Uterus (tissue), 3 donors: ENCODE measurements at regions not wholly inside any gene's neighbourhood (a gene's known extent, or its start where the extent isn't known, plus 50 kb on each side); places are given as distances from the start of the nearest gene placed in this dataset.

ENCODE experiments used
- DNase-seq, 2 donors: peaks; one replicate each; pipeline ENCODE4 v3.0.0-alpha.2; 2019 to 2020
- H3K27ac ChIP-seq, 2 donors: fragments of 200-600 bp; sonication (generic); 1 replicate in 1 of 2; 2 replicates in 1 of 2; pipeline ENCODE4 v1.5.1; 2016 to 2018
- H3K27me3 ChIP-seq, 2 donors: fragments of 200-600 bp; sonication (generic); one replicate each; pipeline ENCODE4 v1.5.1; 2018 to 2019; ENCODE audit warnings: control low read depth in 1 of 2
- H3K36me3 ChIP-seq, 2 donors: fragments of 200-600 bp; sonication (generic); one replicate each; pipeline ENCODE4 v1.5.1; 2019; ENCODE audit warnings: control low read depth in 1 of 2
- H3K4me1 ChIP-seq, 2 donors: fragments of 200-600 bp; sonication (generic); one replicate each; pipeline ENCODE4 v1.5.1; 2018 to 2019; ENCODE audit warnings: control low read depth in 1 of 2
- H3K4me3 ChIP-seq, 2 donors: fragments of 200-600 bp; sonication (generic); 1 replicate in 1 of 2; 2 replicates in 1 of 2; pipeline ENCODE4 v1.5.1; 2018 to 2019; ENCODE audit warnings: mild to moderate bottlenecking in 1 of 2
- H3K9me3 ChIP-seq, 2 donors: fragments of 200-600 bp; sonication (generic); one replicate each; pipeline ENCODE4 v1.5.1; 2019; ENCODE audit warnings: control low read depth in 1 of 2
- CTCF ChIP-seq, 4 experiments: fragments of 200-600 bp in 2 of 4; fragments of 450-650 bp in 2 of 4; sonication (generic) in 2 of 4; IDR thresholded peaks; one replicate each; pipeline ENCODE4 v1.5.1; 2016 to 2019; ENCODE audit warnings: antibody characterized with exemption in 4 of 4, mild to moderate bottlenecking in 2 of 4, moderate library complexity in 1 of 4
- POLR2A ChIP-seq, 2 donors: fragments of 450-650 bp; IDR thresholded peaks; one replicate each; pipeline ENCODE4 v1.6.1; 2016; ENCODE audit warnings: antibody characterized with exemption in 2 of 2, mild to moderate bottlenecking in 1 of 2, moderate library complexity in 1 of 2
- intact Hi-C: fragments of 100-400 bp; cut with DNase I; formaldehyde crosslinking; loops from one replicate; pipeline ENCODE4 v1.15.1; 2023; ENCODE audit warnings: low total_unique reads
- donor health status: DM: yes; HTN: yes; CAD: no.

GRCh38 chr2:111616651-111617218 is 267.3 kb downstream of the ANAPC1 start:
- H3K4me3 ChIP-seq: no peak overlapping the region
- H3K9me3 ChIP-seq: no peaks in the 10 kb centered on the region
- DNase-seq: no peak
- no peak overlapping the region for H3K27ac ChIP-seq
- no peaks in the 10 kb centered on the region for H3K27me3 ChIP-seq
- H3K36me3 ChIP-seq: no peaks in the 10 kb centered on the region
- intact Hi-C loops: no loop called here
- no peaks in the 10 kb centered on the region for H3K4me1 ChIP-seq
- TF ChIP-seq POLR2A (IDR thresholded peaks at IDR 0.05): no peak
- TF ChIP-seq CTCF (IDR thresholded peaks at IDR 0.05): no peak

- no peak overlapping the region for H3K27ac ChIP-seq
- DNase-seq: no peak
- TF ChIP-seq CTCF (IDR thresholded peaks at IDR 0.05): no peak
- no peaks in the 10 kb centered on the region for H3K36me3 ChIP-seq
- no peaks in the 10 kb centered on the region for H3K4me1 ChIP-seq
- H3K4me3 ChIP-seq: no peak overlapping the region
- H3K27me3 ChIP-seq: no peaks in the 10 kb centered on the region
- intact Hi-C loops: no loop called here
- H3K9me3 ChIP-seq: no peaks in the 10 kb centered on the region
Observed at GRCh38 chr2:111617299-111618225, 266.4 kb downstream of the ANAPC1 start.

- DNase-seq: peak in 1 of 2 donors; percentile 23
- Histone ChIP-seq H3K4me3 (no peak overlapping the region), H3K27ac (no peak overlapping the region), H3K4me1 (no peaks in the 10 kb centered on the region), H3K36me3 (no peaks in the 10 kb centered on the region), H3K9me3 (no peaks in the 10 kb centered on the region), H3K27me3 (no peaks in the 10 kb centered on the region)
- TF ChIP-seq CTCF (IDR thresholded peaks at IDR 0.05) (no peak), POLR2A (IDR thresholded peaks at IDR 0.05) (no peak)
- intact Hi-C loops: no loop called here
Observed at GRCh38 chr2:111618226-111618977, 265.6 kb downstream of the ANAPC1 start.

- Histone ChIP-seq H3K4me3 (no peak overlapping the region), H3K4me1 (no peaks in the 10 kb centered on the region), H3K27me3 (no peaks in the 10 kb centered on the region), H3K27ac (no peak overlapping the region), H3K36me3 (no peaks in the 10 kb centered on the region), H3K9me3 (no peaks in the 10 kb centered on the region)
- TF ChIP-seq CTCF (IDR thresholded peaks at IDR 0.05): no peak
- no peak for TF ChIP-seq POLR2A (IDR thresholded peaks at IDR 0.05)
- intact Hi-C loops: no loop called here
- no peak for DNase-seq
Observed at GRCh38 chr2:111618978-111619902, 264.8 kb downstream of the ANAPC1 start.
